ENCODE measurements at regions not wholly inside any gene's neighbourhood (a gene's known extent, or its start where the extent isn't known, plus 50 kb on each side); places are given as distances from the start of the nearest gene placed in this dataset.
"Not testable (repeated sequence)": the region's sequence is repeated elsewhere in the genome, so short reads cannot be mapped to it uniquely, and the experiment has no call there.

GRCh38 chr21:23101111-23101510 lies 2102.9 kb downstream of the NCAM2 start:
- FAIRE-seq: no peak

- no peak for FAIRE-seq
Observed at GRCh38 chr21:23108533-23108932, 2110.3 kb downstream of the NCAM2 start.

- FAIRE-seq: no peak
Observed at GRCh38 chr21:23111070-23111600, 2112.9 kb downstream of the NCAM2 start.

- FAIRE-seq: no peak
Observed at GRCh38 chr21:23119491-23119890, 2121.3 kb downstream of the NCAM2 start.

GRCh38 chr21:23127973-23128372 lies 2129.8 kb downstream of the NCAM2 start:
- FAIRE-seq: no peak

- FAIRE-seq: no peak
Observed at GRCh38 chr21:23130308-23130707, 2132.1 kb downstream of the NCAM2 start.

DNA sequence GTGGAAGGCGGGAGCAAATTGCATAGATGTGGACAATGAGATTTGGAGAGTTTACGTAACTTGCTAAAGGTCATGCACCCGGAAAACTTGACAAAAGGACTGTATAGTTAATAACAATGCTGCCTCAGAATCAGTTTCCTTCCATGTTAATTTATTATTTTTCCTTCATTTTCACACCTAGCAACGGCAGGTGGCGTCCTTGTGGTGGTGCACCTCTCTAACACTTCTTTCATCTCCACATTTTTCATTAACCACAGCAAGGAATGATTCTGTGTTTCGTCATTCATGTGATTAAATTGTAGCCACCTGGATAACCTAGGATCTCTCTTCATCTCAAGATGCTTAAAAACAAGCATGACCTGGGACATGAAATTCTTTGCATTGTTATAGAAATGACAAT lies 2133.0 kb downstream of the NCAM2 start:
- FAIRE-seq: no peak

- FAIRE-seq: no peak
Observed at GRCh38 chr21:23138797-23139196, 2140.6 kb downstream of the NCAM2 start.

- no peak for FAIRE-seq
Observed at GRCh38 chr21:23152130-23152529, 2153.9 kb downstream of the NCAM2 start.

DNA sequence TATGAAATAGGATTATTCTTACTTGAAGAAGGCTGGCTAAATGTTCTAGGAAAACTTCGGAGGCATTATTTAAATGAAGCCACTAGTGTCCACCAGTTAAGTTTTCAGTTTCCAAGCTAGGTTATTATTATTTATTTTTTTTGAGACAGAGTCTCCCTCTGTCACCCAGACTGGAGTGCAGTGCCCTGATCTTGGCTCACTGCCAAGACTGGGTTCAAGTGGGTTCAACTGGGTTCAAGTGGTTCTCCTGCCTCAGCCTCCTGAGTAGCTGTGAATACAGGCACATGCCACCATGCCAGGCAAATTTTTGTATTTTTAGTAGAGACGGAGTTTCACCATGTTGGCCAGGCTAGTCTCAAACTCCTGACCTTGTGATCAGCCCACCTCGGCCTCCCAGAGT lies 2155.6 kb downstream of the NCAM2 start:
- not testable (repeated sequence) for FAIRE-seq

DNA sequence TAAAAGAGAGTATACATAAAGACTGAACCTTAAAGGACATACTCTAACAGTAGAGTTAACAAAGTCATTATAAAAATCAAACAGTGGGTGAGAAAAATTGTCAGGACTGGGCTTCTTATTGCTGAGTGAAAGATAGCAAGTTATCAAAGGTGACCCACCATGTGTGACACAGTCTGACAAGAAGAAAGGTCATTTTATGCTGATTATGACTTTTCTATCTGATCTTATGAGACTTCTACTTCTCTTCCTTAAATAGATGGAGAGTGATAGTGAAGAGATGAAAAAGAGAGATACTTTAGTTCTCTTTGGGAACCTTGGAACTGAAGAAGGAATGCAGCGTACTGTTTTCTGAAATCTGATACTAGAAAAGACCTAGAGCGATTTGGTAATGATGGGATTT lies 2157.1 kb downstream of the NCAM2 start:
- FAIRE-seq: no peak

DNA sequence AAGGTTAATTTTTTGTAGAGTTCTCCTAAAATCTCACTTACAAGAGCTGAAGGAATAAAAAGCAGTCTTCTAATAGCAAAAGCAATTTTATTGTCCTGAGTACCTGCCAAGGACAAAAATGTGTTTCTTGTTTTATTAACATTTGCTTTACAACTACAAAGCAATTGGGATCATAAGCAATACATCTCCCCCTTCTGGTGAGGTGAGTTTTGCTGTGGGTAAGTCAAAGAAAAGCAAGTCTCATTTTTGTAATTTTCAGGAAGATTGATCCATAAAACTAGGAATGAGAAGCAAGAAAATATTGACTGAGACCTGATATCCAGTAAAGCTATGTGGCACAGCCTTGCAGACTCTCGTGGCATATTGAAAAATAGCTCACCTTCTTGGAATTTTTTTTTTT lies 2162.7 kb downstream of the NCAM2 start:
- no peak for FAIRE-seq

DNA sequence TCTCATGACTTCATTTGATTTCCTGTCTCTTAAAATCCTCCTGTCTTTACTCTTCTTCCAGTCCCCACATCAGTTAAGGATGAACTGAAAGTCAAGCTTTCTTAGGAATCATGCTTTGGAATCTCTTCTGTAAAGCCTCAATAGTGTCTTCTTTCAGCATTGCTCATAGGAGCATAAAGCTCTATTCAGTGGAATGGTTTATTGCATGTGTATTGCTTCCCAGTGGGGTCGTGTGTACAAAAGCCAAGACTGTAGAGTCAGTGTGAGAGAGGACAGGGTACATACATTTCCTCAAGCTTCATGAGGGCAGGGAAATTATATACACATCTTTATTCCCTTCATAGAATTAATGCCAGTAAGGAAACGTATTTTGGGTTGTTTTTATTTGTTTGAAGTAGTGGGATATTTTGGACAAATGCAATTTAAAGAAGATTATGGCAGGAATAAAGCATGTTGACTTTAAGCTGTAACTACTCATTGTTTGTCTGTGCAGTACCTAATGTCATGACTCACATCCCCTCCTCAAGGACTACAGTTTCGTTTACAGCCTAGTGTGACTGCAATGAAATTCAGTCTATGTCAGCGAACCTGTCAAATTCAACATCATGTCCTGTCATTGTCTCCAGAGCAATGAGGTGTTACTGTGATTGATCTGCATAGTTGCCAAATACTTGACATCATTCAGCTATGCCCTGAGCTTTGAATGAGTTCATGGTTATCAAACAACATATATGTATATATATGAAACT lies 2164.2 kb downstream of the NCAM2 start:
- FAIRE-seq: no peak

Measured in endometrium (tissue), 2 donors.